ENCODE measurements at regions not wholly inside any gene's neighbourhood (a gene's known extent, or its start where the extent isn't known, plus 50 kb on each side); places are given as distances from the start of the nearest gene placed in this dataset.
"Not testable (repeated sequence)": the region's sequence is repeated elsewhere in the genome, so short reads cannot be mapped to it uniquely, and the experiment has no call there.

DNA sequence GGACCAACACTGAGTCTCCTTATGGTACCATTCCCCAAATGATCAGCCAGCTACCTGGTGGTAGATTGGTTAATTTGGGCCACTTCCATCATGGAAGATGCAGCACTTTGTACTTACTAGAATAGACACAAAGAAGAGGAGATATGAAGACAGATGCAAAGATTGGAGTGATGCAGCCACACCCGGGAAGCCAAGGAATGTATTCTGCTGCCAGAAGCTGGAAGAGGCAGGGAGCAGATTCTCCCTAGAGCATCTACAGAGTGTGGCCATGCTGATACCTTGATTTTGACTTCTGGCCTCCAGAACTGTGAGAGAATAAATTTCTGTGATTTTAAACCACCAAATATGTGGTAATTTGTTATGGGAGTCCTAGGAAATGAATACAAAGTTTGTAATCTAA, 68.9 kb downstream of the FOXD4L6 start:
- not testable (repeated sequence) for TF ChIP-seq CTCF, POLR2A, EP300 (IDR thresholded peaks at IDR 0.05)

Measured in ovary (tissue), 3 donors.